SK-N-SH (cell line): ENCODE measurements at regions not wholly inside any gene's neighbourhood (a gene's known extent, or its start where the extent isn't known, plus 50 kb on each side); places are given as distances from the start of the nearest gene placed in this dataset.

Experiments used
- CTCF ChIA-PET: fragments of 300-600, 350-600 bp; formaldehyde crosslinking; extraction: SDS; loops from one replicate; lab custom pipeline; 2021; lab: Yijun Ruan, JAX
- POLR2A ChIA-PET: fragments of 350-600 bp; sonication (Branson Sonifier 250); formaldehyde crosslinking; extraction: SDS; loops from one replicate; lab custom pipeline; 2020; ENCODE audit warnings: antibody characterized with exemption, inconsistent platforms; lab: Yijun Ruan, JAX
- DNase-seq: peaks from one replicate; pipeline ENCODE4 v3.0.0; 2012
- H2AFZ ChIP-seq: fragments of 200-600 bp; sonication (generic); 2 replicates; pipeline ENCODE4 v1.8.1; 2016; ENCODE audit warnings: antibody characterized with exemption, mild to moderate bottlenecking, low read depth
- H3F3A ChIP-seq: fragments of 200-600 bp; sonication (generic); replicated peaks from 2 replicates; pipeline ENCODE3; 2016; ENCODE audit warnings: antibody characterized with exemption, mild to moderate bottlenecking; ENCODE audit not compliant: insufficient read depth
- H3K27ac ChIP-seq, 2 experiments: fragments of 200-500 bp in 1 of 2; fragments of 200-600 bp in 1 of 2; sonication (Bioruptor generic) in 1 of 2; sonication (generic), shearing (Covaris generic) in 1 of 2; 2 replicates each; pipeline versions ENCODE4 v1.5.1 to v1.6.1; 2014 to 2016; ENCODE audit warnings: low read depth in 2 of 2, inconsistent platforms in 1 of 2, low read length in 1 of 2, mild to moderate bottlenecking in 1 of 2, mixed read lengths in 1 of 2
- H3K27me3 ChIP-seq: fragments of 200-600 bp; sonication (generic), shearing (Covaris generic); 2 replicates; pipeline ENCODE4 v1.6.1; 2016; ENCODE audit warnings: mixed run types; ENCODE audit not compliant: insufficient read depth
- H3K36me3 ChIP-seq, 2 experiments: fragments of 200-500 bp in 1 of 2; fragments of 200-600 bp in 1 of 2; sonication (Bioruptor generic) in 1 of 2; sonication (generic) in 1 of 2; replicated peaks in 1 of 2; 2 replicates each; pipeline versions ENCODE3 to v1.5.1; 2014 to 2016; ENCODE audit warnings: low read length in 1 of 2, mild to moderate bottlenecking in 1 of 2; ENCODE audit not compliant: insufficient read depth in 2 of 2, control insufficient read depth in 1 of 2
- H3K4me1 ChIP-seq, 2 experiments: fragments of 200-500 bp in 1 of 2; fragments of 200-600 bp in 1 of 2; sonication (Bioruptor generic) in 1 of 2; sonication (generic), shearing (Covaris generic) in 1 of 2; 2 replicates each; pipeline versions ENCODE4 v1.5.1 to v1.6.1; 2014 to 2016; ENCODE audit warnings: low read depth in 1 of 2, low read length in 1 of 2, mixed run types in 1 of 2; ENCODE audit not compliant: insufficient read depth in 2 of 2, control insufficient read depth in 1 of 2
- H3K4me2 ChIP-seq: fragments of 200-600 bp; sonication (generic), shearing (Covaris generic); 2 replicates; pipeline ENCODE4 v1.6.1; 2017; ENCODE audit warnings: mixed run types
- H3K4me3 ChIP-seq, 2 experiments: fragments of 200-500 bp in 1 of 2; fragments of 200-600 bp in 1 of 2; sonication (Bioruptor generic) in 1 of 2; sonication (generic), shearing (Covaris generic) in 1 of 2; 2 replicates each; pipeline versions ENCODE4 v1.5.1 to v1.8.1; 2014 to 2016; ENCODE audit warnings: low read depth in 2 of 2, inconsistent platforms in 1 of 2, low read length in 1 of 2, mild to moderate bottlenecking in 1 of 2, mixed read lengths in 1 of 2, moderate library complexity in 1 of 2
- H3K79me2 ChIP-seq: fragments of 200-600 bp; sonication (generic); 2 replicates; pipeline ENCODE4 v1.8.1; 2017; ENCODE audit warnings: mild to moderate bottlenecking; ENCODE audit not compliant: insufficient read depth
- H3K9ac ChIP-seq: fragments of 200-600 bp; sonication (generic); 2 replicates; pipeline ENCODE4 v1.6.1; 2017; ENCODE audit warnings: mixed run types
- H3K9me2 ChIP-seq: fragments of 200-600 bp; sonication (generic); 2 replicates; pipeline ENCODE4 v1.6.1; 2017; ENCODE audit warnings: mixed run types
- H3K9me3 ChIP-seq: fragments of 200-600 bp; sonication (generic); 2 replicates; pipeline ENCODE4 v1.6.1; 2017; ENCODE audit warnings: mixed run types, mild to moderate bottlenecking, moderate library complexity
- H4K20me1 ChIP-seq: fragments of 200-600 bp; sonication (generic); 2 replicates; pipeline ENCODE4 v1.6.1; 2017; ENCODE audit warnings: mild to moderate bottlenecking, mixed run types; ENCODE audit not compliant: insufficient read depth
- IRF3 ChIP-seq: fragments of 150-350 bp; IDR thresholded peaks from 2 replicates; pipeline ENCODE4 v1.6.1; 2016; ENCODE audit warnings: mild to moderate bottlenecking, low read depth, low read length
- RCOR1 ChIP-seq: fragments of 150-350 bp; IDR thresholded peaks from 2 replicates; pipeline ENCODE4 v1.6.1; 2017; ENCODE audit warnings: antibody characterized with exemption, low read length
- RFX5 ChIP-seq: IDR thresholded peaks from 2 replicates; pipeline ENCODE4 v1.6.1; 2012; ENCODE audit warnings: mild to moderate bottlenecking, improper control_type of control experiment, low read length
- TEAD4 ChIP-seq: IDR thresholded peaks from 2 replicates; pipeline ENCODE4 v1.4.0; 2012; ENCODE audit warnings: mild to moderate bottlenecking, borderline replicate concordance; ENCODE audit not compliant: insufficient read depth
- USF1 ChIP-seq: IDR thresholded peaks from 2 replicates; pipeline ENCODE4 v1.4.0; 2012; ENCODE audit warnings: low read depth, borderline replicate concordance
- ZBTB33 ChIP-seq: IDR thresholded peaks from 2 replicates; pipeline ENCODE4 v1.4.0; 2012; ENCODE audit warnings: low read depth, borderline replicate concordance
- WGBS: methylation state at CpG from one replicate; pipeline ENCODE4 v1.1.6; 2017; ENCODE audit warnings: low lambda C conversion rate; 5-methylcytosine and 5-hydroxymethylcytosine counted together

- no peak for DNase-seq
Measured at GRCh38 chr14:100660882-100661635, 65.6 kb upstream of the DLK1 start.

More at GRCh38 chr14:100660882-100661635, 65.6 kb upstream of the DLK1 start:
- H3K4me1 ChIP-seq, result peaks cover 0 to 47% of the 10 kb centered on the region in 2 experiments; a peak in 1 of 4 replicates
- H4K20me1 ChIP-seq, result no peaks in the 10 kb centered on the region
- no peaks in the 10 kb centered on the region for H3F3A ChIP-seq
- no peaks in the 10 kb centered on the region for H3K9me3 ChIP-seq
- no peaks in the 10 kb centered on the region for H3K79me2 ChIP-seq
- no peaks in the 10 kb centered on the region for H3K27me3 ChIP-seq
- TF ChIP-seq USF1 (no peak), ZBTB33 (no peak), TEAD4 (no peak), RCOR1 (no peak), IRF3 (no peak), RFX5 (no peak)
- no peak overlapping the region for H2AFZ ChIP-seq
- H3K4me2 ChIP-seq, result no peak overlapping the region
- H3K9me2 ChIP-seq, result no peaks in the 10 kb centered on the region
- CTCF ChIA-PET, result interaction anchor here (1.2 to 6.6 kb wide), 5 partner anchors 11 to 276 kb away, joined by 4 to 52 read pairs (median 33); partner anchors contain the start of gene RTL1
- WGBS, result 85% methylated on average over 18 of the region's 18 CpGs
- no peak overlapping the region for H3K4me3 ChIP-seq
- no peaks in the 10 kb centered on the region for H3K36me3 ChIP-seq
- POLR2A ChIA-PET, result interaction anchor here (0.6 to 0.8 kb wide), 3 partner anchors 67 to 116 kb away, joined by 3 read pairs; no protein-coding TSS in a partner anchor
- H3K27ac ChIP-seq, result peak overlapping the region in 1 of 2 experiments; percentile 16; a peak in 1 of 4 replicates
- no peak overlapping the region for H3K9ac ChIP-seq
